Effector CD4-positive, alpha-beta T cell (primary cell): ENCODE measurements at regions not wholly inside any gene's neighbourhood (a gene's known extent, or its start where the extent isn't known, plus 50 kb on each side); places are given as distances from the start of the nearest gene placed in this dataset.

Source experiments
- DNase-seq: peaks from one replicate; pipeline ENCODE4 v3.0.0-alpha.2; 2020

DNA sequence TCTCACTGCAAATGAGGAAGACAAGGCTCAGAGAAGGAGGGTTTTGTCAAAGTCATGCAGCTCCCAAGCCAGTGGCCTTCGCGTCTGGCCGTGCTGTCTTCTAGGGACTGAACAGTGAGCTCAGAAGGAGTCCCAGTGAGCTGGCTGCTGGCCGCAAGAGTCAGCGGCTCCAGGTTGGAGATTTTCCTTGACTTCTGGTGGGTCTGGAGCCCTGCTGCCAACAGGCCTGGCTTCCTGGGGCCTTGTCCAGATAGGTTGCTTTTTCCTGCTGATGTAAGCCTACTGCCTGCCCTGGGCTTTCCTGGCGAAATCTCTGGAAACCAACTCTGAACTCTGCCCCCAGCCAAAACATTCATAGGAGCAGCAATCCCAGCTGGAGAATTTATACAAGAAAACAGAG is 272.7 kb upstream of the CADM1 start:
- no peak for DNase-seq

DNA sequence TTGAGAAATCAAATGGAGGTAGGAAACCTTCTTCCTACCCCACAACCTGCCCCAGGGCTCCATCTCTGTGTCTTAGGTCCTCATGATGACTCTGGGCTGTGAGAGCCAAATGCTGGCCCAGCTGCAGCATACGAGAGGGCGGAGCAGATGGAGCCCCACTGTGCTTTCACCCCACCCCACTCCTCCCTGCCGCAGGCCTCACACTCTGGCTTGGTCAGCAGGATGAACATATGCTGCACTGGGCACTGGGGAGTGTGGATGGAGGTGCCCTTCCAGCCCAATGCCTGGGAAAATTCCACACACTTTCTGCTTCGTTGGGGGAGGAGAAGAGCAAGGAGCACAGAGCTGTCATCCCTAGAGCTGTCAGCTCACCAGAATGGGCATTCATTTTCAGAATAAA is 271.6 kb upstream of the CADM1 start:
- DNase-seq: no peak

DNA sequence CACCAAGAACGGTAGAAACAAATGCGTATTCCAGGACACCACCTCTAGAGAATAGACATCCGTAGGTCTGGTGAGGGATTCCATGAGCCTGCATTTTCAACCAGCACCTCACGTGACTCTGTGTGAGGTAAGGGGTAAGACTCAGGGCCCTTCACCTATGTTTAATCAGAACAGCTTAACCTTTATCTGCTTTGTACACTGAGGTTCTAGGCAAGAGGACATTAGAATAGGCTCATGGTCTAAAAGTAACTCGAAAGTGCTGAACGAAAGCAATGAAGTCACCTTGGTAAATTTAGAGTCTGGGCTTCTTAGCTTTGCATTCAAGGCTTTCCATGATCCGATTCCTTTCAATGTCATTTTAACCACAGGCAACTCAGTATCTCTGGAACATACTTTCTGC is 270.5 kb upstream of the CADM1 start:
- DNase-seq: no peak

DNA sequence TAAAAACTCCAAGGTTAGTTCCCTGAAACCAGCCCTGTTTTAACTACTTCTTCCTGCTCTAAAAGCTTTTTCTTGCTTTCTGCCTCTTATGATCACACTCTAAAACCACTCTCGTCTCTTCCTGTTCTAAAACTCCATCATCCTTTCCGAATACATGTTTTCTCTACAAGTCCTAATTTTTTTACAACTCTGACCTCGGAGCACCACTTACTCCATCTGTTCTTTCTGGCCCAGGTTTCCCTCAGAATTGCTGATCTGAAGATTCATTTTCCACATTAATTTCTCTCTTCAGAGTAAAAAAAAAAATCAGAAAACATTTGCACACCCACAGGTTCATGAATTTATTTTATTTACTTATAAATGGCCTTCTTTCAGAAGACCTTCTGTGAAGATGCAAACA is 265.7 kb upstream of the CADM1 start:
- no peak for DNase-seq

DNA sequence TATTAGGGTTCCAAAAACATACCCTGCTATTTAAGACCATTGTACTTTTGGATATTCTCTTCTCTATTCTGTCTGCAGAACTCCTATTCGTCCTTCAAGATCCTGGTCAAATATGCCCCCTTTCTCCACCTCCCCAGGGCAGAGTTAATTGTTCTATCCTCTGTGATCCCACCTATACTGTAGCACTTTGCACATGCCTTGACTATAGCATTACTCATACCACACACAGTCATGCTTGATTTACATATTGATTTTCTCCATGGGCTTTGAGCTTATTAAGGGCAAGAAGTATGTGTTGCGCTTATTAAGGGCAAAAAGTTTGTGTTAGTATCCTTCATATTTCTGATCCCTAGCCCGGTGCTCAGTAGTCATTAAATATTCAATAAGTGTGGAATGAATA is 263.7 kb upstream of the CADM1 start:
- DNase-seq: no peak

DNA sequence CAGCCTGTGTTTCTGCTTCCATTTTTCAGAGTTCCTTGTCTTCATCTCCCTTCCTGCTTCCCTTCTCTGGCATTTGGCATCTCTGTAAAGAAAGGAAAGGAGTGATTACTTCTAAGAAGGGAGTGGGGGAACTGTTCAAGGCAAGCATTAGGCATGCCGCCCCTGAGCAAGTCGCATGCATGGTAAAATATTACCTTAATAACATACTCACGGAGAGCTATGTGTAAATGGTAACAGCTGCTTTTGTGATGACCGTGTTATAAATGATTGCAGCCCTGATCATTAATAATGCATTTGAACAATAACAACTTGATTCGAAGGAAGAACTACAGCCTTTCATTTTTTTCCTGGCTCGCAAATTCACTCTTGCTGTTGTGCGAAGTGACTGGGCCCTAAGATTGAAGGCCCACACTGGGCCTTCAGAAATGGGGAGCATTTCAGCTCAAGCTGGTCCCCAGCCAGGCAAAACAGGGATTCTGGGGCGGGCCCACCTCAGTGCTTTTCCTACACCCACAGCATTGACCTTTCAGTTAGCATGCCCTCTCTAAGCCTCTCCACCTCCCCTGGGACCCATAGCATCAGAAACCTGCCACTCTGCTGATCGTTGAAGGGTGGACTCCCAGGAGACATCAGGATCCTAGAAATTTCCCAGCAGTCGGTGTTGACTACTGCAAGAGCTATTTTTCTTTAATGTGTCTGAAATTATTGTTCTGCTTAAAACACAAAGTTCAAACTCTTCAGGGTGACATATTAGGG is 263.0 kb upstream of the CADM1 start:
- DNase-seq: no peak

DNA sequence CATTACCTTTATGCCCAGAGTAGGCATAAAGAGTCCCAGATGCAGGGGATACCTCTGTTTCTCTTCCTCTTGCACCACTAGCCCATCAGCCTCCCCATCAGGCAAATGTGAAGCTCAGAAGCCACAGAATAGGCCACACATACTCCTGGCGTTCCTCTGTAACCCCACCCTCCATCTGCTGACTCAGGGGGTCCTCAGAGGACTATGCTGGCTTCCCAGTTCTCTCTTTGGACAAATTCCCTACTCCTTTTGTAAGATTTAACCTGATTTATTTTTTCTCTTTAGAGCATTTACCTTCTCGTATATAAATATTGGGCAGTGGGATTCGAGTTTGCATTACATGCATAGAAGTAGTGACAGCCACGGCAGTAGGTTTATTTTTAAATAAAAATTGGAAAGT is 262.3 kb upstream of the CADM1 start:
- DNase-seq: no peak

DNA sequence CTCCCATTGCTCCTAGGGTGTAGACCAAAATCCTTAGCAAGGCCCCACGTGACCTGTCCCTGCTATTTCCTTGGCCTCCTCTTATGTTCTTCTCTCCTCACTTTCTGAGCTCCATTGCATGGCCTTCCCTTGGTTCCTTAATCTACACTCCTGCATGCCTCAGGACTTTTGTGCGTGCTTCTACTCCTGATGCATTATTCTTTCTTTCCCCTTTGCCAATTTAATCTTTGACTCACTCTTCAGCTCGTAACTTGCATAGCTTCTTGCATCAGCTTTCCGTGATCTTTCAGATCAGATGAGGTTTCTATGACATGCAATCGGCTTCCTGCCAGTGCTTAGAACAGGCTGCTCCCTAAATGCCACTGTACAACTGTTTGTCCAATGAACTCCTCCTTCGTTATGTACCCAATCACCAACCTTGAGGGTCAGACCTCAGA is 261.6 kb upstream of the CADM1 start:
- DNase-seq: no peak

DNA sequence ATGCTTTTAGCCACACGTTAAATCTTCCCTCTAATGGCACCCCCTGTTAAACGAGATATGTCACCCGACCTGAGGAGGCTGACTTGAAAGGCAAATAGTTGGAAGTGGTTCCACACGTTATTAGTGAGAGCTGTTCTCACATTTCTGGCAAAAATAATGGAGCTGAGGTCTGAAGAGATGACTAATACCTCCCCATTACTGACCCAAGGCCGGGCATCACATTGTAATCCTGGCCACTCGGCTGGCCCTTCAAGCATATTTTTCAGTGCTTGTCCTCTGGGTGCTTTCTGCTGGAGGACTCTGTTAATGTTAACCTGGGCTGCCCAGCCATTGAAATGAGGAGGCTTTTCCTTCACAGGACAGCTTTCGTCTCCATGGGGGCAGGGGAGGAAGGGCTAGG is 260.0 kb upstream of the CADM1 start:
- no peak for DNase-seq

DNA sequence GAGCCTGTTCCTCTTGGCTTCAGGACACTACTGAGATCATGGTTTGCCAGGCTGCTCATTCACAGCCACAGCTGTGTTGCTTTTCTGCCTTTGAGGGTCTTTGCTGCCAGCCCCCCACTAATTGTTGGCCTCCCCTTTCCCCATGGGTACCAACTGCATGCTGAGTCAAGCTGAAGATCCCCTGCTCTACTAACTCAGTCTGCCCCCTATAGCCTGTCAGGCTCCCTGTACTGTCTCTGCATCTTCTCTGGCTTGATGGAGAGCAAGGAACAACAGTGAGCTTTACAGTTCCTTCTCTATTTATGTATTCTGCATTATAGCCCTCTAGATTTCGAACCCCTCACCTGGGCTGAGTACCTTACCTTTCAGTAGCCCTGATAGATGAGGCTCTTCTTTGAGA is 257.6 kb upstream of the CADM1 start:
- DNase-seq: no peak

DNA sequence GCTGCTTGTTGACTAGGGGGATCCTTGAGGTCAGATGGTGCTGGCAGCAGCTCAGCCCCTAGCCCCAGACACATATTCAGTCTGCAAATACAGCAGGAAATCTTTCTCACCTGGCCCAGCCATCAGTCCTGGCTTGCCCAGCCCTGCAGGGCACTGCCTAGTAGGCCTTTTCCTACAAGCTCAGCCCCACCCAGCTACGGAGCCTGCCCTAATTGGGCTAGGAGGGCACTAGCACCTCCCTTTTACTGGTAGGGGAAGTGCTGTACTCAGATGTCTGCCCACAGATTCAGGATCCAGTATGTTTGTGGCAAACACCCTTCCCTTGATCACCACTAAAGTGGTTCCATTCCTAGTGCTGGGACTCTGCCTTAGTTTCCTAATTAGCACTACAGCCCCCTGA is 257.1 kb upstream of the CADM1 start:
- DNase-seq: no peak

DNA sequence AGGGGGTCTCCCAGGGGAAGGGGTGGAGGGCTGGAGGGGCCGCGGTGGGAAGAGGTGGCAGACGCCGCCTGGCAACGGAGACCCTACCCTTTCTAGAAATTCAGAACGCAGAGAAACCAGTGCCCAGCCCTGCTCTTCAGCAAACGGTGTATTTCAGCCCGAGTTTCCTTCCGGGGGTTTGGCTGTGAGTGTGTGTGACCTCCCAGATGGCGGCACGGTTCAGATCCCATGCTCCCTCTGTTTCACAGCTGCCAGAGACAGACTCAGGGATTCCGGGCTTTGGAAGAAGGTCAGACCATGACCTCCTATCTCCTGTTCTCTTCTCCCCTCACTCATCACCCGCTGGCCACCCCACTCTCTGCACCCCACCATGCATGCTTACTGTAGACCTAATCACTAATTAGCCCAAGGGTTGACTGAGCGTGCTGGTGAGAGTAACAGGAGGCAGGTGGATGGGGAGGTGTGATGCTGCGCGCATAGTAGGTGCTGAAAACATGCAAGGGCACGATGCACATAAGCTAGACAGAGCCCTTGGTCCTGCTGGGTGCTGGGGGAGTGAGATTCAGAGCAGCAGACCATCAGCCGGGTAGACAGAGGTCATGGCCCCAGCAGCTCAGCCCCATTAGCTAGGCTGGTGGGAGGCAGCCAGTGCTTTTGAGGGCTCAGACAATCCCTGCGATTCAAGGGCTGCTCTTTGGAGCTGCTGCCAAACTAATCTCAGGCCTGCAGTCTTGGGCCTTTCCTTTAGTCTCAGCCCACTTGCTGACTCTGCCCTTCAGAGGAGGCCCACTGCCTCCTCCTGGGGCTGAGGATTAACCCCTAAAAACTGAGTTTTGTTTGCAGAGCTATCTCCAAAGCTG is 256.5 kb upstream of the CADM1 start:
- no peak for DNase-seq

DNA sequence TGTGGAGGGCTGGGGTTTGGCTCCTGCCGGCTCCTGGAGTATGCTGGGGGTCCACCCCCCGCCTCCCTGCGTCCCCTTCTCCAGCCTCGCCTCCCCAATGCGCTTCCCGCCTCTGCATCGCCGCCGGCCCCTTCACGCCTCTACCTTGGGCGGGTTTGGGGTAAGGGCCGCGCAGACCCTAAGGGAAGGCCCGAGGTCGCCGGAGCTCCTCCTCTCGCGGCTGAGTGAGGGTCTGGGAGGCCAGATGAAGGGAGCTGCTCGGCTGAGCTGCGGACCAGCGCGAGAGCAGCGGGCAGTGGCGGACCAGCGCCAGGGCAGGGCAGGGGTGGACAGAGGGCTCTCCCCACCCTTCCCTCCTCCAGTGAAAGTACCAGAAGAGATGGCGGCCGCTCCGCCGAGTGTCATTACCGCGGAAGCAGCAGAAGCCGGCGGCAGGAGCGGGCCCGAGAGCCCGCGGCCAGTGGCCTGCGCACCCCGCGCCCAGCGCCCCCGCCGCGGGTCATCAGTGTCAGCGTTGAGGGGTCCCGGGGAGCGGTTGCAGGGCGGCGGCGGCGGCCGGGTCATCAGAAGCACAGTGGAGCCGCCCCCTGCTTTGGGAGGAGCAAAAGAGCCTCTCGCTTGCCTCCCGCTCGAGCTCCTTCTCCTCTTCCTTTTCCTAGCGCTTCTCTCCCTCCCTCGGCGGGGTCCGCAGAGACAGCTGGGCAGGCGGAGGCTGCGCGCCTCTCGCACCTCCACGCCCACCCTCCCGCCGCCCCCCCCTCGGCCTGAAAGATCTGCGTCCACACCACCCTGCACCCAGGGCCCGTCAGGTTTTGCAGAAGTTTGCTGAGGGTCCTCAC is 255.6 kb upstream of the CADM1 start:
- no peak for DNase-seq

DNA sequence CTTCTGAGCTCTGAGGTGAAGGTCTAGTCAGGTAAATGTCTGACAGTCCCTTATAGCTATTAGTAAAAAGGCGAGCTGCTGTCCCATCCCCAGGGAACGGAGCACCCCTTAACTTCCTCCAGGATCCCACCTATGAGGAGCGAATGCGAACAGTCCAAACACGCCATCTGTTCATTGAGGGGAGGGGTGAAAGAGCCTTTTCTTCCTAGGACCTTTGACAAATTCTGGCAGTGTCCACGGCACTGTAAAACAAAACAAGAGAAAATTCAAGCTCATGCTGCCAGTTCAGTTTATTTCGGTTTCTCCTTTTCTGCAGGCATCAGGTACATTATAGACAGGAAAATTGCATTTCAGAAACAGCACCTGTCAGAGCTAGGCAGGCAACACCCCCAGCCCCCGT is 253.8 kb upstream of the CADM1 start:
- no peak for DNase-seq

DNA sequence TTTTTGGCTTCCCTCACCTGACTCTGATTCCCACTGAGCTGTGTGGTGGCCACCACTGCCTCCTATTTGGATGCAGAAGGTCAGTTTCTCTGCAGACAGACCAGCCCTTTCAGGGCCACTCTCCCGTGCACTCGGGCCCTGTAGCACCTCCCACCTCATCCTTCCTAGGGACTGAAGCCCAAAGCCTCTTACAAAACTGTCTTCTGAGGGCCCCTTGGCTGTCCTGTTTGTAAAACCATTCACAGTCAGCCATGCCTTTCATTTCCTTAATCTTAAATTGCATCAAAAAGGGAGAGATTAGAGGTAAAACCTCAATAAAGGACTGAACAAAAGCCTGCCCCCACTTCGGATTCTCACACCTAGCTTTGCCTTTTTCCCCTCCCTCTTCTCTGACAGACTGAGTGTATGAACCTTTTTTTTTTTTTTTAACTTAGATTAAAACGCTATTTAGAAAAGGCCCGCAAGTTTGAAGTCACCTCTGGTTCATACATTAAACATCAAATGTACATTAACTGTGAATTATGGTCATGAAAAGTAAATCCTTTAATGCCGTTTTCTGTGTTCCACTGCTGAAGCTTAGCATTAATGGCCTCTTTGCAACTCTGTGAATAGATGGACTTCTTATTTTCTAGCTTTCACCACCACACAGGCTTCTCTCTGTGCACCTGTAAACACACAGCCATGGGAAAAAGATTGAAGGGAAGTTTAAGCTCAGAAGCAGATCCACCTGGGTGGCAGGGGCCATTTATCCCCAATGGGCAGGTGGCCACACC is 247.2 kb upstream of the CADM1 start:
- DNase-seq: no peak

DNA sequence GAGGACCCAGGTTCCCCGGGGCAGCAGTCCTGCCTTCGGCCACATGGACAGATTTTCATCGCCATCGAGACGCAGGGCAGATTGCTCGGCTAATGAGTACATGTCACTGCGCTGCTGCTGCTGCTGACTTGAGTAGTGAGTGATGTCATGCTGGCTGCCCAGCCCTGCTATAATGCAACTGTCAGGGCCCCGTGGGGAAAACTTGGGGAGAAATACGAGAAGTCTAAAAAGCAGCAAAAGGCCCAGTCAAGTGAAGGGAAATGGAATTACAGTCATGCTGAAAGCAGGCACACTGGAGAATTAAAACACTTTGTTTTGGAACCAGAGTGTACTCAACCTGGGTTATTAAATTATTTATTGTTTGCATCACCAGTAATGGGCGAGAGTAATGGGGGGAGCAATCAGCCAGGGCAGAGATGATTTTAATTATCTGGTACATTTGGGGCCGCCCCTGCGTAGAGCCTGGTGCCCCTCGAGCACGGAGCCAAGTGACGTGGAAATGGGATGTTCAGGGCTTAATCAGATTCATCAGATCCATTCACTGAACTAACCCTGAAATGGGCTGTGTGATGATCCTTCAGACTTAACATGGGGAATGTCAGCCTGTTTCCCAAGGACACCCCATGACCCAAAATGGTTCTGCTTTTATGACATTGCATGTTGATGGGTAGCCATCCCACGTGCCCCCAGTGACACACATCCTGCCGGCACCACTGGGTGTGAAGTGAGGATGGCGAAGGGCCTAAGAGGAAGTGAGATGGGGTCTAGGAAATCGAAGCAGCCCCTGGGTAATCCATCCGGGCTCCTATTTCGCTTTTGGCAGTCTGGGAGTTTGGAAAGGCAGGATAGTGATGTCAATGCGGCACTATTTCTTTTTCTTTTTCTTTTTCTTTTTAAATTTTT is 241.6 kb upstream of the CADM1 start:
- DNase-seq: no peak

DNA sequence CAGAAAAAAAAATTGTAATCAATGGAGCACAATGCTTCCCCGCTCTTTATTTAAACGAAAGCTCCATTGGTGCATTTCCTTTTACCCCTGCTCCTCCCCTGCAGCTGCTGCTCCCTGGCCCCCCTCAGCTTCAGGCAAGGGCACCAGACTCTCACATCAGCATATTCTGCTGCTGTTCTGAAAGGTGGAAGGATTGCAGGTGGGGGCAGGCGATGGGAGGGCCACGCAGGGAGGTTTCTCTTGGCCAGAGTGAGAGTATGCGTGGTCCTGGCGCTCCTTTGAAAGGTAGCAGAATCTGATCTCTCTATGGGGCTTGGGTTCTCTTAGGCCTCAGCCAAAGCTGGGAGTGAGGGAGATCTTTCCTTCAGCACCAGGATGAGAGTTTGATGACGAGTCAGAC is 240.9 kb upstream of the CADM1 start:
- DNase-seq: no peak

DNA sequence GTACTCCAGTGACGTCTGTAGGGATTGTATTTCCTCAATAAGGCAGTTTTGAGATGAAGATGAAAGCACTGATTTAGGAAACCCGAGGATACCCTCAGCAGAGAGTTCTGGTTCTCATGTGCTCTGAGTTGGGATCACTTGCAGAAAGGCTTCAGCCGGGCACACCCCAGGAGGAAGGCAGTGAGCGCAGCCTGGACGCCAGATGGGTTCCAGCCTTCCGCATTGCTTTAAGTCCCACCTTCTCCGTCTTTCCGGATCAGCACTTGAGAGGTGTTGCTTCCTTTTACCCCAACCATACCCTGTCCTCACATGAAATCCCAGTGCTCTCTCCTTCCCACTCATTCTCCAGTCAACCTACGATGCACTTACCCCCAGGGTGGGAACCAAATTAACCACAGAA is 239.5 kb upstream of the CADM1 start:
- DNase-seq: no peak

DNA sequence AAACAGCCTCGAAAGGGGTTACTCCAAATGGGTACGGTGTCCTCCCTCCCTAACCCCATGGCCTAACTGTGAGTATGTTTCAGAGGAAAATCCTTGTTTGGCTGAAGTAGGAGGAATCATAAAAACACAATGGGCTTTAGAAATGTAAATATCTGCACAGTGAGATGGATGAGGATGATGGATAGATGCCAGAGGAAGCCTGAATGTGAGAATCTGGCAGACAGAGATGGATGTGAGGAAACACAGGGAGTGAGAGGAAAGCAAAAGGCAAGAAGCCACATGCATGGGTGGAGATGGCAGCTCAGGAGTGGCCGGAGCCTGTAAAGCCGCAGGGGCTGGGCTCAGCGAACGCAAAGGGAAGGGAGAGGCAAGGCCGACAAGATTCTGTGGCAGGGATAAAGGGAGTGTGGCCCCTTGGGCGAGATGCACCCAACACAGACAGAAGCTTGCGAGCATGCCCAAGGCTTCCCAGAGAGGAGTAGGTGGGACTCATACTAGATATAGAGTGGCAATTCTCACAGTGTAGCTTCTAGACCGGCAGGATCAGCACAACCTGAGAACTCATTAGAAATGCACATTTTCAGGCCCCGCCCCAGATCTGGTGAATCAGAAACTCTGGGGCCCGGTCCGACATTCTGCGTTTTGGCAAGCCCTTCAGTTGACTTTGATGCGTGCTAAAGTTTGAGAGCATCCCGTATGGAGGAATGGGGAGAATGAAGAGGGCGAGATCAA is 237.3 kb upstream of the CADM1 start:
- no peak for DNase-seq

DNA sequence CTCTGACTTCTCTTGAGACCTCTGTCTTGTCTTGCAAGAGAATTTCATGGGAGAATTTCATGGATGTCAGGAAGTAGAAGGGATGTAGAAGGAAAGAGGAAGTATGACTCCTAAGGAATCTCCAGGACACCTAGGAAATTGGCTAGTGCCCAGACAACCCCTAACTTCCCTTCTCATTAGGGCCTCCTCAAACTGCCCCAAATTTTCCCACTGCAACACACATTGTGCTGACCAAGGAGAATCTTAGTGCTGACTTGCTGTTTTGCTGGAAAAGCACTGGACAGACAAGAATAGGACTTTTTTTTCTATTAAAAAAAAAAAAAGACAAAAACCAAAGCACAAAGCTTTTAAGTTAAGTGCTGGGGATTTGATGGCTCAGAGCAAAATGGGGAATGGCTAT is 236.1 kb upstream of the CADM1 start:
- no peak for DNase-seq

DNA sequence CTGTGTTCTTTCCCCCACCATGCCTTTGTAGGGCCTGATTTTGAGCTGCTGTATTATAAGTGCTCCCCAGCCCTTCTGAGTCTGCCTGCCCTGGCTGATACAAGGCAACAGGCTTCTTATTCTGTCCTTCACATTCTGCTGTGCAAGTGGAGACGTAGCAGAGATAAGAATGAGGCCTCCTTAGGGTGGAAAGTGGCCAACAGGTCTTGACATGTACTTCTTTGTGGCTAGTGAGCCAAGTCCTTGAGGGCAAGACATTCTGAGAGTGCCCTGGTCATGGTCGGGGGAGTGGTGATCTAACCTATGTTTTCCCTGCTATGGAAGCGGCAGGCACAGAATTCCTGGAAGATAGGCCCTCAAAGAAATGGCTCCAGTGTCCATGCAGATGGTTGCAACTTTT is 235.7 kb upstream of the CADM1 start:
- no peak for DNase-seq
